WTC11 (cell line): ENCODE measurements at regions not wholly inside any gene's neighbourhood (a gene's known extent, or its start where the extent isn't known, plus 50 kb on each side); places are given as distances from the start of the nearest gene placed in this dataset.

Experiments used
- ATF6 ChIP-seq: sonication (generic); formaldehyde crosslinking; IDR thresholded peaks from 2 replicates; pipeline ENCODE4 v1.8.1; 2023; ENCODE audit warnings: mild to moderate bottlenecking, missing genetic modification reagents
- CREB1 ChIP-seq: sonication (generic); formaldehyde crosslinking; IDR thresholded peaks from 2 replicates; pipeline ENCODE4 v1.8.0; 2023; ENCODE audit warnings: mild to moderate bottlenecking, missing genetic modification reagents
- CTCF ChIP-seq: fragments of 200-600 bp; IDR thresholded peaks from 2 replicates; pipeline ENCODE4 v1.8.0; 2022; ENCODE audit warnings: antibody characterized with exemption
- MAX ChIP-seq: sonication (generic); formaldehyde crosslinking; IDR thresholded peaks from 2 replicates; pipeline ENCODE4 v1.8.0; 2022; ENCODE audit warnings: mild to moderate bottlenecking, missing genetic modification reagents
- NR1H2 ChIP-seq: sonication (generic); formaldehyde crosslinking; IDR thresholded peaks from 2 replicates; pipeline ENCODE4 v1.9.0; 2021; ENCODE audit warnings: mild to moderate bottlenecking, moderate library complexity, missing genetic modification reagents
- TEAD1 ChIP-seq: sonication (generic); formaldehyde crosslinking; IDR thresholded peaks from 2 replicates; pipeline ENCODE4 v1.8.0; 2022; ENCODE audit warnings: mild to moderate bottlenecking, missing genetic modification reagents
- ZBTB21 ChIP-seq: sonication (generic); formaldehyde crosslinking; IDR thresholded peaks from 2 replicates; pipeline ENCODE4 v1.8.1; 2023; ENCODE audit warnings: mild to moderate bottlenecking, missing genetic modification reagents, borderline replicate concordance
- ZNF671 ChIP-seq: fragments of 250-450 bp; sonication (Bioruptor Pico); IDR thresholded peaks from 2 replicates; pipeline ENCODE4 v1.8.0; 2021; ENCODE audit warnings: mild to moderate bottlenecking
- TF ChIP-seq, protein P1 (sequence below): sonication (generic); formaldehyde crosslinking; IDR thresholded peaks from 2 replicates; pipeline ENCODE4 v1.8.1; 2023; ENCODE audit warnings: mild to moderate bottlenecking, missing genetic modification reagents

GRCh38 chr18:68219274-68219673, 495.6 kb downstream of the TMX3 start:
- TF ChIP-seq CTCF = no peak
- no peak for TF ChIP-seq ZNF671 (CRISPR knock-in tag)
- TF ChIP-seq MAX (CRISPR knock-in tag) = no peak
- no peak for TF ChIP-seq ATF6 (CRISPR knock-in tag)
- no peak for TF ChIP-seq ZBTB21 (CRISPR knock-in tag)
- TF ChIP-seq, protein P1, sequence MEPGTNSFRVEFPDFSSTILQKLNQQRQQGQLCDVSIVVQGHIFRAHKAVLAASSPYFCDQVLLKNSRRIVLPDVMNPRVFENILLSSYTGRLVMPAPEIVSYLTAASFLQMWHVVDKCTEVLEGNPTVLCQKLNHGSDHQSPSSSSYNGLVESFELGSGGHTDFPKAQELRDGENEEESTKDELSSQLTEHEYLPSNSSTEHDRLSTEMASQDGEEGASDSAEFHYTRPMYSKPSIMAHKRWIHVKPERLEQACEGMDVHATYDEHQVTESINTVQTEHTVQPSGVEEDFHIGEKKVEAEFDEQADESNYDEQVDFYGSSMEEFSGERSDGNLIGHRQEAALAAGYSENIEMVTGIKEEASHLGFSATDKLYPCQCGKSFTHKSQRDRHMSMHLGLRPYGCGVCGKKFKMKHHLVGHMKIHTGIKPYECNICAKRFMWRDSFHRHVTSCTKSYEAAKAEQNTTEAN (CRISPR knock-in tag) = no peak
- no peak for TF ChIP-seq NR1H2 (CRISPR knock-in tag)
- no peak for TF ChIP-seq CREB1 (CRISPR knock-in tag)
- TF ChIP-seq TEAD1 (CRISPR knock-in tag) = no peak
